ENCODE measurements at regions not wholly inside any gene's neighbourhood (a gene's known extent, or its start where the extent isn't known, plus 50 kb on each side); places are given as distances from the start of the nearest gene placed in this dataset.
A peak's percentile ranks its signal among the peaks of the same experiment; 100 is the strongest.
"Not testable (repeated sequence)": the region's sequence is repeated elsewhere in the genome, so short reads cannot be mapped to it uniquely, and the experiment has no call there.

DNA sequence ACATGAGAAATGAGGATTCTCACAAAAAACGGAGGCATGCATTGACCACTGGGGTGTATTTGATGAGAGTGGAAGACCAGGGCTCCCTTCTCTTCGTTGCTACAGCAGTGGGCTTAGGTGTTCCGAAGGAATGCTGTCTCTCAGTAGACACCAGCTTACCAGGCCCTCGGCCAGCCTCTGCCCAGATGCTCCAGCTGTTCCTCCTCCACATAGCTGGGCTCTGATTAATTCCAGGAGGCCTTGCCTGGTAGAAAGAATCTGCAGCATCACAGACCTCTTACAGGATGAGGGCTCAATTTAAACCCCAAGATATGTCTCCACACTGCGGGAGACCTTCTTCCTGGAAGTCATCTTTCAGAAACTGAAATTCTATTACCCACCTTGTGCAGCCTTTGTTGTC lies 346.6 kb upstream of the TENM3 start:
- Histone ChIP-seq H3K18ac (ENCODE audit: low read length) (no peak overlapping the region), H3K36me3 (ENCODE audit: control insufficient read depth, insufficient read depth, low read length) (no peaks in the 10 kb centered on the region), H3K9ac (ENCODE audit: low read length) (no peak overlapping the region), H2BK120ac (ENCODE audit: low read depth, low read length) (no peak overlapping the region), H3K27ac (ENCODE audit: low read depth, low read length) (no peak overlapping the region), H3K4me3 (ENCODE audit: low read length) (no peak overlapping the region), H3K56ac (ENCODE audit: low read length) (no peak overlapping the region), H3K4ac (ENCODE audit: low read depth, low read length) (no peak overlapping the region), H4K5ac (ENCODE audit: low read length) (no peak overlapping the region), H3K4me1 (ENCODE audit: control insufficient read depth, low read depth, low read length) (no peaks in the 10 kb centered on the region), H2AK5ac (ENCODE audit: low read length) (no peak overlapping the region), H3K79me2 (ENCODE audit: control insufficient read depth, insufficient read depth, low read length) (no peaks in the 10 kb centered on the region), H3K27me3 (ENCODE audit: insufficient read depth, low read length, poor library complexity) (no peaks in the 10 kb centered on the region), H3K4me2 (ENCODE audit: low read length) (no peak overlapping the region), H4K8ac (ENCODE audit: low read depth, low read length) (no peak overlapping the region), H2BK5ac (ENCODE audit: low read length) (no peak overlapping the region), H3K79me1 (ENCODE audit: low read length) (no peaks in the 10 kb centered on the region), H2BK15ac (replicated peaks; ENCODE audit: low read depth) (no peak overlapping the region), H3K23ac (ENCODE audit: low read length) (no peak overlapping the region)
- DNase-seq = no peak
- no CpG with 5 or more reads among the region's 5 CpGs for WGBS (ENCODE audit: extremely low coverage, insufficient coverage, low lambda C conversion rate)

DNA sequence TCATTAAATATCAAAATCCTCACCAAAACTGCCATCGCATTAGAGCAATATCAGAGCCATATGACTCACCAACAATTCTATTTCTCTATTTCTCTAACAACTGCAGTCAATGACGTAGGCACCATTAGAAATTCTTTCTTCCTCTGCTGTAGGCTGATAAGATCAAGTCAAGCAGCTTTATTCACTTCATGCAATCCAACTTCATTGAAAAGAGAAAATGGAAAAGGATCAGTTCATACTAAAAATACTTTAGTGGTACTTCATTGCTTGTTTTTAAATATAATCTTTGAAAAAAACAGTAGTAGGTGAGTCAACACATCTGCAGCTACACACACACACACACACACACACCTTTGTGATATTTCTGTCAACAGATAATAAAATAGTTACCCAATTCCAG lies 345.3 kb upstream of the TENM3 start:
- Histone ChIP-seq H3K79me1 (ENCODE audit: low read length) (no peaks in the 10 kb centered on the region), H3K9ac (ENCODE audit: low read length) (no peak overlapping the region), H3K23ac (ENCODE audit: low read length) (no peak overlapping the region), H2BK5ac (ENCODE audit: low read length) (no peak overlapping the region), H3K4me2 (ENCODE audit: low read length) (no peak overlapping the region), H3K18ac (ENCODE audit: low read length) (no peak overlapping the region), H4K8ac (ENCODE audit: low read depth, low read length) (no peak overlapping the region), H3K27ac (ENCODE audit: low read depth, low read length) (no peak overlapping the region), H2BK15ac (replicated peaks; ENCODE audit: low read depth) (no peak overlapping the region), H3K4me3 (ENCODE audit: low read length) (no peak overlapping the region), H2AK5ac (ENCODE audit: low read length) (no peak overlapping the region), H3K27me3 (ENCODE audit: insufficient read depth, low read length, poor library complexity) (no peaks in the 10 kb centered on the region), H2BK120ac (ENCODE audit: low read depth, low read length) (no peak overlapping the region), H3K4me1 (ENCODE audit: control insufficient read depth, low read depth, low read length) (no peaks in the 10 kb centered on the region), H3K79me2 (ENCODE audit: control insufficient read depth, insufficient read depth, low read length) (no peaks in the 10 kb centered on the region), H3K36me3 (ENCODE audit: control insufficient read depth, insufficient read depth, low read length) (no peaks in the 10 kb centered on the region), H3K4ac (ENCODE audit: low read depth, low read length) (no peak overlapping the region), H3K56ac (ENCODE audit: low read length) (no peak overlapping the region), H4K5ac (ENCODE audit: low read length) (no peak overlapping the region)
- no peak for DNase-seq
- WGBS (ENCODE audit: extremely low coverage, insufficient coverage, low lambda C conversion rate) = 100% methylated on average over 1 of the region's 2 CpGs

DNA sequence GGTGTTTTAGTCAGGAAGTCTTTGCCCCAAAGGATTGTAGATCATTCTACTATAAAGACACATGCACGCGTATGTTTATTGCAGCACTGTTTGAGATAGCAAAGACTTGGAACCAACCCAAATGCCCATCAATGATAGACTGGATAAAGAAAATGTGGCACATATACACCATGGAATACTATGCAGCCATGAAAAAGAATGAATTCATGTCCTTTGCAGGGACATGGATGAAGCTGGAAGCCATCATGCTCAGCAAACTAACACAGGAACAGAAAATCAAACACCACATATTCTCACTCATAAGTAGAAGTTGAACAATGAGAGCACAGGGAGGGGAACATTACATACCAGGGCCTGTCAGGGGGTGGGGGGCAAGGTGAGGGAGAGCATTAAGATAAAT lies 340.8 kb upstream of the TENM3 start:
- H3K4ac ChIP-seq (ENCODE audit: low read depth, low read length); H3K79me2 ChIP-seq (ENCODE audit: control insufficient read depth, insufficient read depth, low read length); H3K27ac ChIP-seq (ENCODE audit: low read depth, low read length); H2BK15ac ChIP-seq (replicated peaks; ENCODE audit: low read depth); H3K79me1 ChIP-seq (ENCODE audit: low read length); H3K4me1 ChIP-seq (ENCODE audit: control insufficient read depth, low read depth, low read length); H4K5ac ChIP-seq (ENCODE audit: low read length); H4K8ac ChIP-seq (ENCODE audit: low read depth, low read length); H3K9ac ChIP-seq (ENCODE audit: low read length); DNase-seq; H2BK120ac ChIP-seq (ENCODE audit: low read depth, low read length); H3K27me3 ChIP-seq (ENCODE audit: insufficient read depth, low read length, poor library complexity); H3K56ac ChIP-seq (ENCODE audit: low read length); H3K23ac ChIP-seq (ENCODE audit: low read length); H3K36me3 ChIP-seq (ENCODE audit: control insufficient read depth, insufficient read depth, low read length); H3K18ac ChIP-seq (ENCODE audit: low read length); H3K4me3 ChIP-seq (ENCODE audit: low read length); H3K4me2 ChIP-seq (ENCODE audit: low read length); H2BK5ac ChIP-seq (ENCODE audit: low read length); H2AK5ac ChIP-seq (ENCODE audit: low read length): not testable (repeated sequence)
- no CpG with 5 or more reads among the region's 2 CpGs for WGBS (ENCODE audit: extremely low coverage, insufficient coverage, low lambda C conversion rate)

DNA sequence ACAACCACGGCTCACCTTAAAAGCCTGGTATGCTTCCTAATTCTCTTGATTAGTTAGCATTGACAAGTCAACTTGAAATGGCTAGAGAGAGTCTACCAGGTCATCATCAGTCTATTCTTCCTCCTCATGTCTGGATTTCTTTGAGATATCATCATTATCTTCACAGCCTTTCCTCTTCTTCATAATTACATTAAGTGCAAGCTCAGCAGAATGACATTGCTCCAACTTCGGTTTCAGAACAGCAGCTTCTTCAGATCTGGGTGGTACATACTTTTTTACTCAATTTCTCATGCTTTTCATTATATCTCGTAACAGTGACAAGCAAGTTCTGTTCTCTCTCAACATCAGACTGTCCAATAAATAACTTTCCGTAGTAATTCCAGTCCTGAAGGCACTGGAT lies 337.5 kb upstream of the TENM3 start:
- no peaks in the 10 kb centered on the region for H3K36me3 ChIP-seq (ENCODE audit: control insufficient read depth, insufficient read depth, low read length)
- H2AK5ac ChIP-seq (ENCODE audit: low read length) = no peak overlapping the region
- no peak overlapping the region for H2BK120ac ChIP-seq (ENCODE audit: low read depth, low read length)
- no peak overlapping the region for H3K4me2 ChIP-seq (ENCODE audit: low read length)
- H3K4me3 ChIP-seq (ENCODE audit: low read length) = no peak overlapping the region
- H2BK15ac ChIP-seq (replicated peaks; ENCODE audit: low read depth) = no peak overlapping the region
- no peak overlapping the region for H4K8ac ChIP-seq (ENCODE audit: low read depth, low read length)
- no peak overlapping the region for H3K56ac ChIP-seq (ENCODE audit: low read length)
- no CpG with 5 or more reads among the region's 4 CpGs for WGBS (ENCODE audit: extremely low coverage, insufficient coverage, low lambda C conversion rate)
- H3K27ac ChIP-seq (ENCODE audit: low read depth, low read length) = no peak overlapping the region
- H3K9ac ChIP-seq (ENCODE audit: low read length) = no peak overlapping the region
- H3K79me1 ChIP-seq (ENCODE audit: low read length) = no peaks in the 10 kb centered on the region
- H3K27me3 ChIP-seq (ENCODE audit: insufficient read depth, low read length, poor library complexity) = no peaks in the 10 kb centered on the region
- no peak overlapping the region for H3K18ac ChIP-seq (ENCODE audit: low read length)
- H3K4me1 ChIP-seq (ENCODE audit: control insufficient read depth, low read depth, low read length) = no peaks in the 10 kb centered on the region
- no peak overlapping the region for H3K4ac ChIP-seq (ENCODE audit: low read depth, low read length)
- no peak overlapping the region for H2BK5ac ChIP-seq (ENCODE audit: low read length)
- H3K23ac ChIP-seq (ENCODE audit: low read length) = no peak overlapping the region
- DNase-seq = no peak
- H3K79me2 ChIP-seq (ENCODE audit: control insufficient read depth, insufficient read depth, low read length) = no peaks in the 10 kb centered on the region
- no peak overlapping the region for H4K5ac ChIP-seq (ENCODE audit: low read length)

DNA sequence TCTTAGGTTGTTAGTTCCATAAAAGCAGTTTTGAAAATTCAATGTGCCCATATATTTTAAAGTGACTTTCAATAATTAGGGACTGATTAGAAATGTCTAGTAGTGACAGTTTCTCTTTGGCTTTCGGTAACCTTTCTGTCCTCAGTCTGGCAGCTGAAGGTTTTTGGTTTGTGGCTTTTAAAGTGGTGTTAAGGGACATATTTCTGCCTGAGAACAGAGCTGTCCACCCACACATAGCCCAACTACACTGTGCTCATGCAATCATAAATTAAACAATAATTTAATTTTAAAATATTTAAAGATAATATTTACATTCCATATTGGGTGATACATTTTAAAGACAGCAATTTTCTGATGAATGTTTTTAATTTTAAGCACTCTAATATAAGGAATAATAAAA lies 335.0 kb upstream of the TENM3 start:
- no CpG with 5 or more reads among the region's 1 CpG for WGBS (ENCODE audit: extremely low coverage, insufficient coverage, low lambda C conversion rate)
- H3K79me2 ChIP-seq (ENCODE audit: control insufficient read depth, insufficient read depth, low read length) = no peaks in the 10 kb centered on the region
- no peak for DNase-seq

DNA sequence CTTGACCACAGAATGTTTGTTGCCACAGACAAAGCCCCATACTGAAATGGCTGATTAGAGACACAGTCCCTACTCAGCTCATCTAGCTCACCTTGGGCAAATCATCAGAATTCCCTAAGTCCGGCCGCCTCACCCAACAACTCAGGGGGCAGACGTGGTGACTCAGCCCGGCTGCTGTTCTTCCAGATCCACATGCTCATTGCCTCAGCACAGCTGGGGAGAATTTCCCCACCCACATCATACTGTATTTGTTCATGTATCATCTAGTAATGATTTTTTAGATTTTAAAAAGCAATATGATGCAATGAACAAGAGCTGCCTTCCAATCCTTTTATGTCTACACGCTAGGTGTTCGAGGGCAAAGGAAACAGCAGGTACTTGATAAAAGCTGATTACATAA lies 333.8 kb upstream of the TENM3 start:
- Histone ChIP-seq H3K27me3 (ENCODE audit: insufficient read depth, low read length, poor library complexity) (no peaks in the 10 kb centered on the region), H2BK5ac (ENCODE audit: low read length) (no peak overlapping the region), H3K27ac (ENCODE audit: low read depth, low read length) (no peak overlapping the region), H2BK15ac (replicated peaks; ENCODE audit: low read depth) (no peak overlapping the region), H3K4ac (ENCODE audit: low read depth, low read length) (no peak overlapping the region), H3K4me3 (ENCODE audit: low read length) (no peak overlapping the region), H3K23ac (ENCODE audit: low read length) (no peak overlapping the region), H4K5ac (ENCODE audit: low read length) (no peak overlapping the region), H3K79me1 (ENCODE audit: low read length) (no peaks in the 10 kb centered on the region), H3K56ac (ENCODE audit: low read length) (no peak overlapping the region), H3K18ac (ENCODE audit: low read length) (no peak overlapping the region), H4K8ac (ENCODE audit: low read depth, low read length) (no peak overlapping the region), H3K4me2 (ENCODE audit: low read length) (no peak overlapping the region), H3K36me3 (ENCODE audit: control insufficient read depth, insufficient read depth, low read length) (no peaks in the 10 kb centered on the region), H3K9ac (ENCODE audit: low read length) (no peak overlapping the region), H3K79me2 (ENCODE audit: control insufficient read depth, insufficient read depth, low read length) (no peaks in the 10 kb centered on the region), H3K4me1 (ENCODE audit: control insufficient read depth, low read depth, low read length) (no peaks in the 10 kb centered on the region), H2AK5ac (ENCODE audit: low read length) (no peak overlapping the region), H2BK120ac (ENCODE audit: low read depth, low read length) (no peak overlapping the region)
- DNase-seq = peak; percentile 58
- WGBS (ENCODE audit: extremely low coverage, insufficient coverage, low lambda C conversion rate) = no CpG with 5 or more reads among the region's 6 CpGs

More for the DNA sequence above, 335.0 kb upstream of the TENM3 start:
- no peak overlapping the region for H3K56ac ChIP-seq (ENCODE audit: low read length)
- H3K36me3 ChIP-seq (ENCODE audit: control insufficient read depth, insufficient read depth, low read length) = no peaks in the 10 kb centered on the region
- H3K79me1 ChIP-seq (ENCODE audit: low read length) = no peaks in the 10 kb centered on the region
- no peak overlapping the region for H3K4me2 ChIP-seq (ENCODE audit: low read length)
- no peak overlapping the region for H2BK5ac ChIP-seq (ENCODE audit: low read length)
- H3K23ac ChIP-seq (ENCODE audit: low read length) = no peak overlapping the region
- no peak overlapping the region for H4K5ac ChIP-seq (ENCODE audit: low read length)
- H3K9ac ChIP-seq (ENCODE audit: low read length) = no peak overlapping the region
- no peak overlapping the region for H3K27ac ChIP-seq (ENCODE audit: low read depth, low read length)
- H2BK15ac ChIP-seq (replicated peaks; ENCODE audit: low read depth) = no peak overlapping the region
- no peak overlapping the region for H3K4me3 ChIP-seq (ENCODE audit: low read length)
- no peak overlapping the region for H3K18ac ChIP-seq (ENCODE audit: low read length)
- H4K8ac ChIP-seq (ENCODE audit: low read depth, low read length) = no peak overlapping the region
- no peaks in the 10 kb centered on the region for H3K27me3 ChIP-seq (ENCODE audit: insufficient read depth, low read length, poor library complexity)
- no peak overlapping the region for H2BK120ac ChIP-seq (ENCODE audit: low read depth, low read length)
- no peaks in the 10 kb centered on the region for H3K4me1 ChIP-seq (ENCODE audit: control insufficient read depth, low read depth, low read length)
- H3K4ac ChIP-seq (ENCODE audit: low read depth, low read length) = no peak overlapping the region
- no peak overlapping the region for H2AK5ac ChIP-seq (ENCODE audit: low read length)

Data from mesendoderm (in vitro differentiated cells).